RWPE1 (cell line): ENCODE measurements at regions not wholly inside any gene's neighbourhood (a gene's known extent, or its start where the extent isn't known, plus 50 kb on each side); places are given as distances from the start of the nearest gene placed in this dataset.

Experiments used
- CTCF ChIA-PET: fragments of 350-600 bp; sonication (Branson Sonifier 250); formaldehyde crosslinking; extraction: SDS; loops from one replicate; lab custom pipeline; 2021; lab: Yijun Ruan, JAX
- POLR2A ChIA-PET: fragments of 400-600 bp; formaldehyde crosslinking; extraction: SDS; loops from one replicate; lab custom pipeline; 2020; ENCODE audit warnings: antibody characterized with exemption; ENCODE audit not compliant: low non-redundant PET; lab: Yijun Ruan, JAX
- DNase-seq: peaks from one replicate; pipeline ENCODE4 v3.0.0; 2012; ENCODE audit warnings: low spot score
- H3K27ac ChIP-seq: fragments of 450-650 bp; 2 replicates; pipeline ENCODE4 v1.5.1; 2017
- CTCF ChIP-seq: fragments of 450-650 bp; conservative IDR thresholded peaks from 2 replicates; pipeline ENCODE4 v1.5.1; 2017; ENCODE audit warnings: low read depth, mild to moderate bottlenecking

- peak overlapping the region; percentile 32 for H3K27ac ChIP-seq
- no peak for TF ChIP-seq CTCF
- POLR2A ChIA-PET, result no interaction called here
- no peak for DNase-seq
- CTCF ChIA-PET, result interaction anchor here (0.5 to 1.0 kb wide), 4 partner anchors 9 to 262 kb away, joined by 3 to 5 read pairs (median 4); no protein-coding TSS in a partner anchor
Observed at GRCh38 chr2:237156031-237156856, 70.6 kb downstream of the COPS8 start.

DNA sequence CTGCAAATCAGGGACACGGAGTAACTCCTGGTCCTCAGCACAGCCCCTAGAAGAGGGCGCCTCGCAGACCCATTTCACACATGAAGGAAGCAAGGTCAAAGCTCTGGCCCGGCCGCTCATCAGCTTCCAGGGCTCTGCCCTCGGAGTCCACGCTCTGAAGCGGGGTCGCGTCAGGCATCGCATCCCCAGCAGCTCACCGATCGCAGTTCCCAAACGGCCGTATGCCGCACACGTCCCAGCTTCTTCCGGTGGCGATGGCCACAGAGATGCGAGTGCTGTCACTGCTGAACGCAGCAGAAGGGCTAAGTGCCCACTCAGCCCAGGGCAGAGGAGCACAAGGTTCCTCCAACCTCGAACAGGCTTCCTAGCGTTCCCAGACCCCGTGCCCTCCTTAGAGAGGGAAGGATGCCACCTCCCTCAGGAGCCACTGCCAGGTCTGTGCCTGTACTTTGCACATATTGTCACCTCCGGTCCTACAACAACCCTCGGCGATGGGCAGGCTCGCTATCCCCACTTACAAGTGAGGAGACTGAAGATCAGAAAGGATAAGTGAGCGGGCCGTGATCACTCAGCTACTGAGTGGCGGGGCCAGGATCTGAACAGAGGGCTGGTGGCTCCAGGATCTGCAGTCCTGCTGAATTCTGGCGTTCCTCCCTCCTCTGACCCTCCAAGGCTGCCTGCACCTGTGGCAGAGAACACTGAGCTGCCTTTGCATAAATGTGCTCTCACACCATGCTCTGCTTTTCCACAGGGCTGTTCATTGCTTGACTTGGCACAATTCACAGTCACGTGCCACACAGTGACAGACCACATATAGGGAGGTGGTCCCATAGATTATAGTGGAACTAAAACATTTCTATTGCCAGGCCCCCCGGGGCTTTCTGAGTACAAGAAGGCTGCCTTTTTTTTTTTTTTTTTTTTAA is 71.4 kb downstream of the COPS8 start:
- peak overlapping the region; percentile 32 for H3K27ac ChIP-seq
- TF ChIP-seq CTCF, result no peak
- ChIA-PET CTCF (interaction anchor here (0.5 to 0.8 kb wide), 2 partner anchors 8 to 257 kb away, joined by 3 to 4 read pairs; no protein-coding TSS in a partner anchor), POLR2A (no interaction called here)
- DNase-seq, result no peak

- no peak for DNase-seq
- no peak overlapping the region for H3K27ac ChIP-seq
- ChIA-PET CTCF (no interaction called here), POLR2A (no interaction called here)
- TF ChIP-seq CTCF, result no peak
Observed at GRCh38 chr2:237157780-237158102, 72.1 kb downstream of the COPS8 start.

DNA sequence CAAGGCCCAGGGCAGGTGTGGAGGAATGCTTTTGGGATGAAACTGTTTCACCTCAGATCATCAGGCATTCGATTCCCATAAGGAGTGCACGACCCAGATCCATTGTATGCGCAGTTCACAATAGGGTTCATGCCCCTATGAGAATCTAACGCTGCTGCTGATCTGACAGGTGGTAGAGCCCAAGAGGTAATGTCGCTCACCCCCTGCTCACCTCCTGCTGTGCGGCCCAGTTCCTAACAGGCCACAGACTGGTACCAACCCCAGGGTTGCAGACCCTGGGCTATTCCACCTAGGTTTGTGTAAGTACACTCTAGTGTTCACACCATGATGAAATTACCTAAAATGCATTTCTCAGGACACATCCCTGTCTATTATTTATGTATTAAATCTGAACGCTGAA is 72.5 kb downstream of the COPS8 start:
- H3K27ac ChIP-seq, result no peak overlapping the region
- ChIA-PET POLR2A (no interaction called here), CTCF (no interaction called here)
- DNase-seq, result no peak
- TF ChIP-seq CTCF, result no peak

- TF ChIP-seq CTCF, result no peak
- CTCF ChIA-PET, result interaction anchor here (0.7 to 1.2 kb wide), 3 partner anchors 37 to 412 kb away, joined by 3 to 4 read pairs (median 3); no protein-coding TSS in a partner anchor
- POLR2A ChIA-PET, result interaction anchor here (0.5 kb wide), 1 partner anchor 430 kb away, joined by 3 read pairs; no protein-coding TSS in a partner anchor
- no peak for DNase-seq
- H3K27ac ChIP-seq, result no peak overlapping the region
Observed at GRCh38 chr2:237159006-237159911, 73.6 kb downstream of the COPS8 start.
